Germinal center (tissue), 1 donor: ENCODE measurements at regions not wholly inside any gene's neighbourhood (a gene's known extent, or its start where the extent isn't known, plus 50 kb on each side); places are given as distances from the start of the nearest gene placed in this dataset.

ENCODE experiments used
- DNase-seq: peaks from one replicate; pipeline ENCODE4 v3.0.0; 2012; ENCODE audit warnings: mixed read lengths, low spot score

- DNase-seq = no peak
Measured at GRCh38 chr11:29959488-29959887, 57.3 kb downstream of the KCNA4 start.

- DNase-seq = no peak
Measured at GRCh38 chr11:29957431-29957830, 59.4 kb downstream of the KCNA4 start.

GRCh38 chr11:29956076-29956556 is 60.7 kb downstream of the KCNA4 start:
- DNase-seq = no peak

GRCh38 chr11:29943347-29943746 is 73.5 kb downstream of the KCNA4 start:
- DNase-seq = no peak

GRCh38 chr11:29937526-29937925 is 79.3 kb downstream of the KCNA4 start:
- no peak for DNase-seq

GRCh38 chr11:29934115-29934638 is 82.7 kb downstream of the KCNA4 start:
- no peak for DNase-seq

- no peak for DNase-seq
Measured at GRCh38 chr11:29916040-29916439, 100.8 kb downstream of the KCNA4 start.

- no peak for DNase-seq
Measured at GRCh38 chr11:29914203-29914930, 102.5 kb downstream of the KCNA4 start.

GRCh38 chr11:29913352-29913751 is 103.5 kb downstream of the KCNA4 start:
- no peak for DNase-seq

GRCh38 chr11:29900382-29900781 is 116.4 kb downstream of the KCNA4 start:
- no peak for DNase-seq

GRCh38 chr11:29879560-29879959 is 137.3 kb downstream of the KCNA4 start:
- DNase-seq = no peak

- DNase-seq = no peak
Measured at GRCh38 chr11:29876192-29876591, 140.6 kb downstream of the KCNA4 start.

- DNase-seq = no peak
Measured at GRCh38 chr11:29847219-29847618, 169.6 kb downstream of the KCNA4 start.

- no peak for DNase-seq
Measured at GRCh38 chr11:29844701-29845379, 172.0 kb downstream of the KCNA4 start.

GRCh38 chr11:29844031-29844430 is 172.8 kb downstream of the KCNA4 start:
- no peak for DNase-seq

GRCh38 chr11:29842061-29842460 is 174.8 kb downstream of the KCNA4 start:
- no peak for DNase-seq

- DNase-seq = no peak
Measured at GRCh38 chr11:29826878-29827277, 190.0 kb downstream of the KCNA4 start.

- DNase-seq = no peak
Measured at GRCh38 chr11:29816359-29816758, 200.5 kb downstream of the KCNA4 start.

- no peak for DNase-seq
Measured at GRCh38 chr11:29809121-29809520, 207.7 kb downstream of the KCNA4 start.

- DNase-seq = no peak
Measured at GRCh38 chr11:29802522-29802921, 214.3 kb downstream of the KCNA4 start.

- no peak for DNase-seq
Measured at GRCh38 chr11:29801561-29801960, 215.3 kb downstream of the KCNA4 start.

- DNase-seq = no peak
Measured at GRCh38 chr11:29786092-29786491, 230.7 kb downstream of the KCNA4 start.

- DNase-seq = no peak
Measured at GRCh38 chr11:29783506-29783905, 233.3 kb downstream of the KCNA4 start.
